Mucosa of descending colon (tissue), 3 donors: ENCODE measurements at regions not wholly inside any gene's neighbourhood (a gene's known extent, or its start where the extent isn't known, plus 50 kb on each side); places are given as distances from the start of the nearest gene placed in this dataset.

ENCODE experiments used
- ATAC-seq: fragments of 200-7000 bp; cut with Tn5 transposase; one replicate; pipeline ENCODE4 v1.9.1; 2020; ENCODE audit warnings: mild to moderate bottlenecking, moderate library complexity
- DNase-seq, 3 donors: peaks; one replicate each; pipeline ENCODE4 v3.0.0-alpha.2; 2020
- H3K36me3 ChIP-seq: fragments of 200-600 bp; one replicate; pipeline ENCODE4 v1.8.0; 2021; ENCODE audit warnings: low read depth, mild to moderate bottlenecking
- H3K4me1 ChIP-seq: fragments of 200-600 bp; one replicate; pipeline ENCODE4 v1.8.0; 2021; ENCODE audit warnings: low read depth, mild to moderate bottlenecking
- H3K4me3 ChIP-seq: fragments of 200-600 bp; one replicate; pipeline ENCODE4 v1.8.0; 2021; ENCODE audit warnings: mild to moderate bottlenecking
- H3K9me3 ChIP-seq: fragments of 200-600 bp; one replicate; pipeline ENCODE4 v1.8.0; 2021; ENCODE audit warnings: mild to moderate bottlenecking
- CTCF ChIP-seq: fragments of 200-600 bp; IDR thresholded peaks from one replicate; pipeline ENCODE4 v1.8.0; 2022; ENCODE audit warnings: antibody characterized with exemption, mild to moderate bottlenecking
- intact Hi-C, 2 donors: fragments of 100-400 bp; cut with DNase I in 1 of 2; cut with micrococcal nuclease in 1 of 2; formaldehyde crosslinking; loops; one replicate each; pipeline versions ENCODE4 v1.11.0 to v1.11.1; 2022; cut with DNase I, micrococcal nuclease
- donor health status: DM: no; HTN: no; CAD: no; lungs with moderate emphysema.
- donor health status: DM: no; HTN: no; CAD: no.
- donor health status: DM: no; HTN: yes; CAD: no.

GRCh38 chr4:170736710-170737109 lies 647.0 kb upstream of the AADAT start:
- intact Hi-C loops: no loop called here
- ATAC-seq: no peak
- no peak overlapping the region for H3K4me3 ChIP-seq
- H3K36me3 ChIP-seq: no peaks in the 10 kb centered on the region
- H3K9me3 ChIP-seq: no peaks in the 10 kb centered on the region
- TF ChIP-seq CTCF: no peak
- no peaks in the 10 kb centered on the region for H3K4me1 ChIP-seq
- DNase-seq: no peak

DNA sequence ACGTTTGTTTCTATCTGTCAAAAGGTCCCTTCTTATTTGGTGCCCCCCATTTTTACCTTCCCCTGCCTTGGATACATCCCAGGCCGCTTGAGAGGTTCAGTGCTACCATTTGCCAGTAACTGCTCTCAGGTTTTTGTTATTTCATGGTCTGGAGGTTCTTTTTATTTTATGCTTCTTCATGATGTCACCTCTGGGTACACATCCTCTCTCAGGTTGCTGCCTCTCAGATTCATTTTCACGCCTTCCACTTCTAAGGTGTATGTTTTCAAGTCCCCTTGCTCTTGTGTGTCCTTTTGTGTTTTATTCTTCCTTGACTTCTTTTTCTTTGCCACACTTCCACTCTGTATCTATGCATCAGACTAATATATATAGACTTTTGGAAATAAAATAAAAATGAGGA lies 640.1 kb upstream of the AADAT start:
- no peak overlapping the region for H3K4me3 ChIP-seq
- ATAC-seq (no peak), DNase-seq (no peak)
- H3K4me1 ChIP-seq: no peaks in the 10 kb centered on the region
- intact Hi-C loops: no loop called here
- H3K36me3 ChIP-seq: no peaks in the 10 kb centered on the region
- no peak for TF ChIP-seq CTCF
- H3K9me3 ChIP-seq: no peaks in the 10 kb centered on the region

DNA sequence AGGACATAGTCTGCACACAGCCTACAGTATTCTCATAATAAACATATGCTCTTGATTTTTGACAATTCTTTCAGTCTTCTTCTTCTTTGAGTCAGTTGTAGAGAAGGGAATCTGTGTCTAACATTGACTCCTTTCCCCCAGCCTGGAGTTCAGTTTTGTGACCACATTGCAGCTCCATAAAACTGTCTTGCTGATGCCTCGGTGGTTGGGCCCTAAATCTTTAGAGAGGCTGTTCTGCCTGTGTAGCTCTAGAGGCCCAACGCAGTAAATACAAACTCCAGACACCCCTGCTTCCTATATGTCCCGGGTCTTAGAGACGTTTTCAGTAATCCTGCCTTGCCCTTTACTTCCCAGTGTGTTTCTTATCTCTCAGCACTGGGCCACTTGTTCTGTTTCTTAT lies 639.5 kb upstream of the AADAT start:
- H3K9me3 ChIP-seq: no peaks in the 10 kb centered on the region
- no peaks in the 10 kb centered on the region for H3K36me3 ChIP-seq
- intact Hi-C loops: no loop called here
- ATAC-seq: no peak
- no peak for TF ChIP-seq CTCF
- no peak overlapping the region for H3K4me3 ChIP-seq
- DNase-seq: no peak
- no peaks in the 10 kb centered on the region for H3K4me1 ChIP-seq

GRCh38 chr4:170724191-170724590 lies 634.4 kb upstream of the AADAT start:
- ATAC-seq (no peak), DNase-seq (no peak)
- Histone ChIP-seq H3K4me3 (no peak overlapping the region), H3K4me1 (no peaks in the 10 kb centered on the region), H3K9me3 (no peaks in the 10 kb centered on the region), H3K36me3 (no peaks in the 10 kb centered on the region)
- no peak for TF ChIP-seq CTCF
- intact Hi-C loops: no loop called here

DNA sequence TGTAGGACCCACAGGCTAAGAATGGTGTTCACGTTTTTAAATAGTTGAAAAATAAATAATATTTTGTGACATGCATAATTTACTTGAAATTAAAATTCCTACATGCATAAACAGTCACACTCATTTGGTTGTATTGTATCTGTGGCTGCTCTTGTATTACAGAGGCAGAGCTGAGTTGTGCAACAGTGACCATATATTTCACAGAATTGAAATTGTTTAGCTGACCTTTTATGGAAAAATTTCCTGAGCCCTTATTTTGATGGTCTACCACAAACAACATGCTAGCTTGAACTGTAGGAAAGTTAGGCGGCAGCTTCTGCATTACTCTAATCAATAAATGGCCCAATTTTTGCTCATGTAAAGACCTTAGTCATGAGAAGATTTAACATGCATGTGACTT lies 633.4 kb upstream of the AADAT start:
- ATAC-seq (no peak), DNase-seq (no peak)
- no peaks in the 10 kb centered on the region for H3K36me3 ChIP-seq
- intact Hi-C loops: no loop called here
- no peaks in the 10 kb centered on the region for H3K4me1 ChIP-seq
- H3K4me3 ChIP-seq: no peak overlapping the region
- H3K9me3 ChIP-seq: no peaks in the 10 kb centered on the region
- TF ChIP-seq CTCF: no peak

GRCh38 chr4:170721812-170722373 lies 632.1 kb upstream of the AADAT start:
- ATAC-seq: no peak
- no peak for TF ChIP-seq CTCF
- no peaks in the 10 kb centered on the region for H3K4me1 ChIP-seq
- no peak for DNase-seq
- H3K9me3 ChIP-seq: no peaks in the 10 kb centered on the region
- intact Hi-C loops: no loop called here
- no peak overlapping the region for H3K4me3 ChIP-seq
- no peaks in the 10 kb centered on the region for H3K36me3 ChIP-seq
